ENCODE measurements at regions not wholly inside any gene's neighbourhood (a gene's known extent, or its start where the extent isn't known, plus 50 kb on each side); places are given as distances from the start of the nearest gene placed in this dataset.

DNA sequence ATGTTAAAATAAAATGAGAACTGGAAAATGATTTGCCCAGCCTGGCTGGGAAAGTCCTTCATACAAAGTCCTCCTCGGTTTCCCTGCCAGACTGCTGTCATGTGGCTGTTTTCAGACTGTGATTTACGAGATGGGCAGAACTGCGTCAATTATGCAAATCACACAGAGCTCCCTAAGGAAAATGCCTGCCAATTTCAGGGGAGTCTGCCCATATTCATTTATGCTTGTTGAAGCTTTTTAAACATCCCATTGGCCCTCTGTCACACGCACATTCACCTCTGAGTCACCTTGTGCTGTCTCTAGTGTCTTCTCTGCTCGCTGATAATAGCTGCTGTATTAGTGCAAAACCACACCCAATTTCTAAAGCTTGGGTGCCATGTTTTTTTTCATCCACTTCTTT lies 81.7 kb upstream of the FAM20A start:
- no peaks in the 10 kb centered on the region for H3K9me3 ChIP-seq (ENCODE audit: control insufficient read depth, insufficient read depth, low read depth, low read length)
- CTCF ChIA-PET, result no interaction called here
- TF ChIP-seq, protein P1, sequence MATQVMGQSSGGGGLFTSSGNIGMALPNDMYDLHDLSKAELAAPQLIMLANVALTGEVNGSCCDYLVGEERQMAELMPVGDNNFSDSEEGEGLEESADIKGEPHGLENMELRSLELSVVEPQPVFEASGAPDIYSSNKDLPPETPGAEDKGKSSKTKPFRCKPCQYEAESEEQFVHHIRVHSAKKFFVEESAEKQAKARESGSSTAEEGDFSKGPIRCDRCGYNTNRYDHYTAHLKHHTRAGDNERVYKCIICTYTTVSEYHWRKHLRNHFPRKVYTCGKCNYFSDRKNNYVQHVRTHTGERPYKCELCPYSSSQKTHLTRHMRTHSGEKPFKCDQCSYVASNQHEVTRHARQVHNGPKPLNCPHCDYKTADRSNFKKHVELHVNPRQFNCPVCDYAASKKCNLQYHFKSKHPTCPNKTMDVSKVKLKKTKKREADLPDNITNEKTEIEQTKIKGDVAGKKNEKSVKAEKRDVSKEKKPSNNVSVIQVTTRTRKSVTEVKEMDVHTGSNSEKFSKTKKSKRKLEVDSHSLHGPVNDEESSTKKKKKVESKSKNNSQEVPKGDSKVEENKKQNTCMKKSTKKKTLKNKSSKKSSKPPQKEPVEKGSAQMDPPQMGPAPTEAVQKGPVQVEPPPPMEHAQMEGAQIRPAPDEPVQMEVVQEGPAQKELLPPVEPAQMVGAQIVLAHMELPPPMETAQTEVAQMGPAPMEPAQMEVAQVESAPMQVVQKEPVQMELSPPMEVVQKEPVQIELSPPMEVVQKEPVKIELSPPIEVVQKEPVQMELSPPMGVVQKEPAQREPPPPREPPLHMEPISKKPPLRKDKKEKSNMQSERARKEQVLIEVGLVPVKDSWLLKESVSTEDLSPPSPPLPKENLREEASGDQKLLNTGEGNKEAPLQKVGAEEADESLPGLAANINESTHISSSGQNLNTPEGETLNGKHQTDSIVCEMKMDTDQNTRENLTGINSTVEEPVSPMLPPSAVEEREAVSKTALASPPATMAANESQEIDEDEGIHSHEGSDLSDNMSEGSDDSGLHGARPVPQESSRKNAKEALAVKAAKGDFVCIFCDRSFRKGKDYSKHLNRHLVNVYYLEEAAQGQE (IDR thresholded peaks at IDR 0.05; ENCODE audit: insufficient read depth in 1 of 2, low read depth in 2 of 2, low read length in 1 of 2), result no peak
- TF ChIP-seq CTCF (IDR thresholded peaks at IDR 0.05) (no peak), POLR2AphosphoS5 (IDR thresholded peaks at IDR 0.05; ENCODE audit: low read depth, low read length) (no peak)
- H3K27ac ChIP-seq (ENCODE audit: low read length), result no peak overlapping the region
- no peak overlapping the region for H3K4me3 ChIP-seq (ENCODE audit: low read depth in 2 of 2, low read length in 2 of 2)
- no peak for ATAC-seq
- H3K27me3 ChIP-seq (ENCODE audit: control insufficient read depth, insufficient read depth, low read length), result no peaks in the 10 kb centered on the region
- POLR2A ChIA-PET, result no interaction called here
- H3K4me1 ChIP-seq (ENCODE audit: control insufficient read depth, insufficient read depth, low read length), result no peaks in the 10 kb centered on the region
- in situ Hi-C loops (cut with HindIII; ENCODE audit: low pct_unique_long_range_greater_than_20kb, low sequenced_read_pairs) (no loop called here), intact Hi-C loops (cut with micrococcal nuclease; ENCODE audit: unreplicated experiment) (no loop called here)
- no peaks in the 10 kb centered on the region for H3K36me3 ChIP-seq (ENCODE audit: control insufficient read depth, insufficient read depth, low read length)
- BruUV-seq (replicated peaks), result no TSS peak
- no peak for DNase-seq (ENCODE audit: low read depth, low spot score)

- TF ChIP-seq SIN3A (IDR thresholded peaks at IDR 0.05; ENCODE audit: borderline replicate concordance, insufficient read depth, low read depth, low read length) (no peak), POLR2AphosphoS5 (IDR thresholded peaks at IDR 0.05; ENCODE audit: low read depth, low read length) (no peak), TCF7L2 (IDR thresholded peaks at IDR 0.05; ENCODE audit: low read depth, low read length) (no peak), CTCF (IDR thresholded peaks at IDR 0.05) (no peak)
- TF ChIP-seq, protein P1 (IDR thresholded peaks at IDR 0.05; ENCODE audit: insufficient read depth in 1 of 2, low read depth in 2 of 2, low read length in 1 of 2), result no peak
- no peak for ATAC-seq
- no peaks in the 10 kb centered on the region for H3K36me3 ChIP-seq (ENCODE audit: control insufficient read depth, insufficient read depth, low read length)
- no peaks in the 10 kb centered on the region for H3K9me3 ChIP-seq (ENCODE audit: control insufficient read depth, insufficient read depth, low read depth, low read length)
- POLR2A ChIA-PET, result no interaction called here
- BruUV-seq (replicated peaks), result no TSS peak
- no peaks in the 10 kb centered on the region for H3K4me1 ChIP-seq (ENCODE audit: control insufficient read depth, insufficient read depth, low read length)
- no peak for DNase-seq (ENCODE audit: low read depth, low spot score)
- H3K27ac ChIP-seq (ENCODE audit: low read length), result no peak overlapping the region
- intact Hi-C loops (cut with micrococcal nuclease; ENCODE audit: unreplicated experiment), result no loop called here
- no peak overlapping the region for H3K4me3 ChIP-seq (ENCODE audit: low read depth in 2 of 2, low read length in 2 of 2)
- H3K27me3 ChIP-seq (ENCODE audit: control insufficient read depth, insufficient read depth, low read length), result no peaks in the 10 kb centered on the region; the same call in none of the 2 replicates
- in situ Hi-C loops (cut with HindIII; ENCODE audit: low pct_unique_long_range_greater_than_20kb, low sequenced_read_pairs), result no loop called here
- CTCF ChIA-PET, result no interaction called here
Observed at GRCh38 chr17:68679882-68680281, 78.7 kb upstream of the FAM20A start.
